ENCODE measurements at regions not wholly inside any gene's neighbourhood (a gene's known extent, or its start where the extent isn't known, plus 50 kb on each side); places are given as distances from the start of the nearest gene placed in this dataset.

DNA sequence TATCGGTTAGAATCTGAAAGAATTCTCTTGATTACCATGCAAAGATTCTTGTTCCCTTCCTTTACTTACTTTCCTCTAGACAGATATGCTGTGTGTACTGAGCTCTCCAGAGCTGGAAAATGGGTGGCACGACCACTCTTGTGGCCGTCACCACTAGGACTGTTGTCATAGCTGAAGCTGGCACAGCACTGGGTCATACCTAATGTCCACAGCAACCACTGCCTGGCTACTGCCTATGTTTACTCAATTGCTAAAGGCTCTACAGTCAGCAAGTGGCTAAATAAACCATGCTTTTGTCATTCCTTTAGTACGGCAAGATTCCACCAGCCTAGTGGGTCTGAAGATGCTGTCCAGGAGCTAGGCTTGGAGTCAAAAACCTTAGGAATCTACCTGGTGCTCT is 1643.0 kb downstream of the OTOL1 start:
- DNase-seq (ENCODE audit: low read depth): no peak
- no peak overlapping the region for H3K4me3 ChIP-seq (ENCODE audit: control insufficient read depth, low read depth, low read length)
- TF ChIP-seq, protein P1, sequence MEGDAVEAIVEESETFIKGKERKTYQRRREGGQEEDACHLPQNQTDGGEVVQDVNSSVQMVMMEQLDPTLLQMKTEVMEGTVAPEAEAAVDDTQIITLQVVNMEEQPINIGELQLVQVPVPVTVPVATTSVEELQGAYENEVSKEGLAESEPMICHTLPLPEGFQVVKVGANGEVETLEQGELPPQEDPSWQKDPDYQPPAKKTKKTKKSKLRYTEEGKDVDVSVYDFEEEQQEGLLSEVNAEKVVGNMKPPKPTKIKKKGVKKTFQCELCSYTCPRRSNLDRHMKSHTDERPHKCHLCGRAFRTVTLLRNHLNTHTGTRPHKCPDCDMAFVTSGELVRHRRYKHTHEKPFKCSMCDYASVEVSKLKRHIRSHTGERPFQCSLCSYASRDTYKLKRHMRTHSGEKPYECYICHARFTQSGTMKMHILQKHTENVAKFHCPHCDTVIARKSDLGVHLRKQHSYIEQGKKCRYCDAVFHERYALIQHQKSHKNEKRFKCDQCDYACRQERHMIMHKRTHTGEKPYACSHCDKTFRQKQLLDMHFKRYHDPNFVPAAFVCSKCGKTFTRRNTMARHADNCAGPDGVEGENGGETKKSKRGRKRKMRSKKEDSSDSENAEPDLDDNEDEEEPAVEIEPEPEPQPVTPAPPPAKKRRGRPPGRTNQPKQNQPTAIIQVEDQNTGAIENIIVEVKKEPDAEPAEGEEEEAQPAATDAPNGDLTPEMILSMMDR (conservative IDR thresholded peaks at IDR 0.05; ENCODE audit: control insufficient read depth, insufficient read depth, low read depth, low read length): no peak

DNA sequence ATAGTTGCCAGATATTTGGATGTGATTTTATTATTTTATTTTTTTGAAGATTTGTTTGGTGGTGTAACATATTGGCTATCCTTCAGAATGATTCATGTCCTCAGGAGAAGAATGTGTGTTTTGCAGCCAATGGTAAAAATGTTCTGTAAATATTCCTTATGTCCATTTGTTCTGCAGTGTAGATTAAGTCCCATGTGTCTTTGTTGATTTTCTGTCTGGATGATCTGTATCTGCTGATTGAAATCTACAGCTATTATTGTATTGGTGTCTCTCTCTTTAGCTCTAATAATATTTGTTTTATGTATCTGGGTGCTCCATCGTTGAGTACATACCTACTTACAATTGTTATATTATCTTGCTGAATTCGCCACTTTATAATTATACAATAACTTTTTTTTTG is 1641.7 kb downstream of the OTOL1 start:
- TF ChIP-seq, protein P1 (conservative IDR thresholded peaks at IDR 0.05; ENCODE audit: control insufficient read depth, insufficient read depth, low read depth, low read length): no peak
- H3K4me3 ChIP-seq (ENCODE audit: control insufficient read depth, low read depth, low read length): no peak overlapping the region
- DNase-seq (ENCODE audit: low read depth): no peak

DNA sequence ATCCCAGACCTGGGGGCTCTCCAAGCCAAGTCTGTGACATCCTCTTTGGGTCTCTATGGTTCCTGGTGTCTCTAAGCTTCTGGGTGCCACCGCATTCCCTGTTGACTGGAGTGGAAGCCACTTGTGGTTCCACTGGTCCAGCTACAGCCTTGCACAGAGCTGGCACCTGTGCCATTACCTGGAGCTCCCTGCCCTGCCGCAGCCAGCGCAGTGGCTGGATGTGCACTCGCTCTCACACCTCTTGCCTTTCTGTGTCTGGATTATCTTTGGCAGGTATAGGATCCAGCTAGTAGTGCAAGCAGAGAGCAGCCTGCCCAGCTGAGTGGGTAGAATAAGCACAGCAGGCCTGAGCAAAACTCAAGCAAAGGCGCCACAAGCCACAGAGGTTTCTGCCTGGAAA is 1635.5 kb downstream of the OTOL1 start:
- DNase-seq (ENCODE audit: low read depth): no peak
- H3K4me3 ChIP-seq (ENCODE audit: control insufficient read depth, low read depth, low read length): no peak overlapping the region
- TF ChIP-seq, protein P1 (conservative IDR thresholded peaks at IDR 0.05; ENCODE audit: control insufficient read depth, insufficient read depth, low read depth, low read length): no peak

DNA sequence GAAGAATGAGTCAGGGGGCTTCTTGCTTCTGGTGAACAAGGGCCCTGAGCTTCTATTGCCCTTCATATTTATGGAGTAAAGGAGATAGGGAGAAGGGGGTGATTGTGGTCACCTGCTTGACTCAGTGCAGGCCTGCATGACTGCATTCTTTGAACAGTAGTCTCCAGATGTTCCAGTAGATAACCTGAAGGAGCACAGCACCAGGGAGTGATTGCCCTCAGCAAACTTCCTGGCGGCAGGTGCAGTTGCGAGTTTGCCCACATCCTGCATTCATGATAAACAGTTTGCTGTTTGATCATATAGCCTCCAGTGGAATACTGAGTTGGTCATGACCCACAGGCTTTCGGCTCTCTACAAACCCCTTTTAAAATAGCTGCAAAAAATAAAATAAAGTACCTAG is 1632.7 kb downstream of the OTOL1 start:
- no peak for DNase-seq (ENCODE audit: low read depth)
- TF ChIP-seq, protein P1 (conservative IDR thresholded peaks at IDR 0.05; ENCODE audit: control insufficient read depth, insufficient read depth, low read depth, low read length): no peak
- no peak overlapping the region for H3K4me3 ChIP-seq (ENCODE audit: control insufficient read depth, low read depth, low read length)

DNA sequence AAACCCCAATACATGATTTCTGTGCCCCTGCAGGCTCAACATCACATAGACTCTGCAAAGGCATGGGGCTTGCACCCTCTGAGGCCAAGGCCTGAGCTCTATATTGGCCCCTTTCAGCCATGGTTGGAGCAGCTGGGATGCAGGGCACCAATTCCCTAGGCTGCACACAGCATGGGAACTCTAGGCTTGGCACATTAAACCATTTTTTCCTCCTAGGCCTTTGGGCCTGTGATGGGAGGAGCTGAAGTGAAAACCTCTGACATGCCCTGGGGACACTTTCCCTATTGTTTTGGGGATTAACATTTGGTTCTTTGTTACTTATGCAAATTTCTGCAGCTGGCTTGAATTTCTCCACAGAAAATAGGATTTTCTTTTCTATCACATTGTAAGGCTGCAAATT is 1629.5 kb downstream of the OTOL1 start:
- TF ChIP-seq, protein P1 (conservative IDR thresholded peaks at IDR 0.05; ENCODE audit: control insufficient read depth, insufficient read depth, low read depth, low read length): no peak
- H3K4me3 ChIP-seq (ENCODE audit: control insufficient read depth, low read depth, low read length): no peak overlapping the region
- no peak for DNase-seq (ENCODE audit: low read depth)
